IPS-NIHi11 (cell line): ENCODE measurements at regions not wholly inside any gene's neighbourhood (a gene's known extent, or its start where the extent isn't known, plus 50 kb on each side); places are given as distances from the start of the nearest gene placed in this dataset.
A peak's percentile ranks its signal among the peaks of the same experiment; 100 is the strongest.

Source experiments
- DNase-seq: peaks from one replicate; pipeline ENCODE4 v3.0.0; 2012; ENCODE audit warnings: mixed read lengths, low spot score

GRCh38 chr18:39991696-39992265 is 1963.3 kb upstream of the PIK3C3 start:
- no peak for DNase-seq

- DNase-seq: no peak
These were observed 1964.5 kb upstream of the PIK3C3 start for GRCh38 chr18:39990540-39990939.

- no peak for DNase-seq
These were observed 1978.3 kb upstream of the PIK3C3 start for GRCh38 chr18:39976771-39977170.

- DNase-seq: no peak
These were observed 1982.5 kb upstream of the PIK3C3 start for GRCh38 chr18:39972521-39972920.

GRCh38 chr18:39969803-39970494 is 1985.1 kb upstream of the PIK3C3 start:
- DNase-seq: no peak

GRCh38 chr18:39966275-39966674 is 1988.8 kb upstream of the PIK3C3 start:
- DNase-seq: peak; percentile 41

- no peak for DNase-seq
These were observed 1992.5 kb upstream of the PIK3C3 start for GRCh38 chr18:39962546-39962945.

- DNase-seq: no peak
These were observed 1994.5 kb upstream of the PIK3C3 start for GRCh38 chr18:39960550-39960949.

GRCh38 chr18:39959839-39960238 is 1995.2 kb upstream of the PIK3C3 start:
- no peak for DNase-seq

- DNase-seq: no peak
These were observed 1996.2 kb upstream of the PIK3C3 start for GRCh38 chr18:39958876-39959275.

GRCh38 chr18:39952816-39953215 is 2002.2 kb upstream of the PIK3C3 start:
- no peak for DNase-seq

GRCh38 chr18:39951142-39951720 is 2003.8 kb upstream of the PIK3C3 start:
- no peak for DNase-seq

GRCh38 chr18:39946623-39947061 is 2008.4 kb upstream of the PIK3C3 start:
- DNase-seq: peak; percentile 46

GRCh38 chr18:39945076-39945475 is 2010.0 kb upstream of the PIK3C3 start:
- DNase-seq: no peak

GRCh38 chr18:39942702-39943101 is 2012.3 kb upstream of the PIK3C3 start:
- DNase-seq: no peak

- no peak for DNase-seq
These were observed 2016.1 kb upstream of the PIK3C3 start for GRCh38 chr18:39938676-39939608.

- no peak for DNase-seq
These were observed 2019.4 kb upstream of the PIK3C3 start for GRCh38 chr18:39935598-39935997.

GRCh38 chr18:39918847-39919246 is 2036.2 kb upstream of the PIK3C3 start:
- DNase-seq: no peak

- DNase-seq: no peak
These were observed 2041.2 kb upstream of the PIK3C3 start for GRCh38 chr18:39913672-39914366.

GRCh38 chr18:39911716-39912115 is 2043.3 kb upstream of the PIK3C3 start:
- DNase-seq: no peak

- no peak for DNase-seq
These were observed 2045.3 kb upstream of the PIK3C3 start for GRCh38 chr18:39909706-39910105.

- no peak for DNase-seq
These were observed 2068.9 kb upstream of the PIK3C3 start for GRCh38 chr18:39886136-39886535.
